H7 (cell line): ENCODE measurements at regions not wholly inside any gene's neighbourhood (a gene's known extent, or its start where the extent isn't known, plus 50 kb on each side); places are given as distances from the start of the nearest gene placed in this dataset.
A peak's percentile ranks its signal among the peaks of the same experiment; 100 is the strongest.
"Not testable (repeated sequence)": the region's sequence is repeated elsewhere in the genome, so short reads cannot be mapped to it uniquely, and the experiment has no call there.

ENCODE experiments used
- DNase-seq: peaks from one replicate; pipeline ENCODE4 v3.0.0; 2012
- H3K27me3 ChIP-seq: 2 replicates; pipeline ENCODE4 v1.6.0; 2011; ENCODE audit warnings: mild to moderate bottlenecking, low read length; ENCODE audit not compliant: control insufficient read depth, insufficient read depth
- H3K36me3 ChIP-seq: replicated peaks from 2 replicates; pipeline ENCODE4 v1.5.1; 2011; ENCODE audit warnings: low read length; ENCODE audit not compliant: control insufficient read depth, insufficient read depth
- H3K4me3 ChIP-seq: 2 replicates; pipeline ENCODE4 v1.5.1; 2011; ENCODE audit warnings: low read depth, mild to moderate bottlenecking, control low read depth, low read length, moderate library complexity; ENCODE audit not compliant: insufficient read depth

GRCh38 chr4:123631786-123632692 lies 235.4 kb downstream of the SPRY1 start:
- Histone ChIP-seq H3K36me3 (no peaks in the 10 kb centered on the region), H3K27me3 (no peaks in the 10 kb centered on the region), H3K4me3 (no peak overlapping the region)
- DNase-seq, result no peak

GRCh38 chr4:123632693-123633030 lies 236.1 kb downstream of the SPRY1 start:
- no peak for DNase-seq
- Histone ChIP-seq H3K4me3 (no peak overlapping the region), H3K27me3 (no peaks in the 10 kb centered on the region), H3K36me3 (no peaks in the 10 kb centered on the region)

DNA sequence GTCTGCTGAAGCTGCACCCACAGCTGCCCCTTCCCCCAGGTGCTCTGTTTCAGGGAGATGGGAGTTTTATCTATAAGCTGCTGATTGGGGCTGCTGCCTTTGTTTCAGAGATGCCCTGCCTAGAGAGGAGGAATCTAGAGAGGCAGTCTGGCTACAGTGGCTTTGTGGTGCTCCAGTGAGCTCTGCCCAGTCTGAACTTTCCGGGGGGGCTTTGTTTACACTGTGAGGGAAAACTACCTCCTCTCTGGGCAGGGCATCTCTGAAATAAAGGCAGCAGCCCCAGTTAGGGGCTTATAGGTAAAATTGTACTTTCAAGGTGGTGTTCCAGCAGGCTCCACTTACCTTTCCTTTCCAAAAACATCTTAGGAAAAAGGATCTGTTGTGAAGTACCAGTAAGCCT lies 242.2 kb downstream of the SPRY1 start:
- DNase-seq, result no peak

DNA sequence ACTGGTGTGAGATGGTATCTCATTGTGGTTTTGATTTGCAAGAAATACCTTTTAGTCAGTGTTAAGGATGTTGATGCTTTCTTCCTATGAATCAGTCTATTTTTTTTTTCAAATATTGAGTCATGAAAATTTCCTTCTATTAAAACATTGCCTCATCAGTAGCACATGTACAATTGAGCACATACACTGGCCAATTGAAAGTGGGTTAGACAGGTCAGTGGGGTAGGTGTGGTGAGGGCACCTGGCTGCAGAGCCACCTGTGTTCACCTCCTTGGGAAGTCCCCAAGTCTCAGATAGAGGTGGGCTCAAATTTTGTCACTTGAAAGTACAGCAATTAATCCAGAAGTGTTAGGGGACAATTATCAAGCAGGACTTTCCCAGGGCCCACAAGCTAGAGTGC lies 243.7 kb downstream of the SPRY1 start:
- Histone ChIP-seq H3K4me3 (no peak overlapping the region), H3K36me3 (no peaks in the 10 kb centered on the region), H3K27me3 (no peaks in the 10 kb centered on the region)
- DNase-seq, result no peak

More for the DNA sequence above, 242.2 kb downstream of the SPRY1 start:
- Histone ChIP-seq H3K27me3 (no peaks in the 10 kb centered on the region), H3K4me3 (no peak overlapping the region), H3K36me3 (no peaks in the 10 kb centered on the region)

DNA sequence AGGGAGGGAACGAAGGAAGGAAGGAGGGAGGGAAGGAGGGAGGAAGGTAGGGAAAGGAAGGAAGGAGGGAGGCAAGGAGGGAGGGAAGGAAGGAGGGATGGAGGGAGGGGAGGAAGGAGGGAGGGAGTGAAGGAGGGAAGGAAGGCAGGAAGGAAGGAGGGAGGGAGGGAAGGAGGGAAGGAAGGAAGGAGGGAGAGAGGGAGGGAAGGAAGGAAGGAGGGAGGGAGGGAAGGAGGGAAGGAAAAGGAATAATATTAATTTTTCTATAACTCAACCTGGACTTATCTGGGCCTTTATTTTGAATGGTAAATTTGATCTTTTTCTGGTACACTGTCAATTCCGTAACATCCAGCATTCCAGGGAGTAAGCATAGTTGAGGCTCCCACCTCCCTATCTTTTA lies 244.2 kb downstream of the SPRY1 start:
- no peaks in the 10 kb centered on the region for H3K27me3 ChIP-seq
- no peak for DNase-seq
- H3K4me3 ChIP-seq, result no peak overlapping the region
- no peaks in the 10 kb centered on the region for H3K36me3 ChIP-seq

- Histone ChIP-seq H3K27me3 (no peaks in the 10 kb centered on the region), H3K4me3 (no peak overlapping the region), H3K36me3 (no peaks in the 10 kb centered on the region)
- DNase-seq, result no peak
Measured at GRCh38 chr4:123643691-123644090, 247.1 kb downstream of the SPRY1 start.

DNA sequence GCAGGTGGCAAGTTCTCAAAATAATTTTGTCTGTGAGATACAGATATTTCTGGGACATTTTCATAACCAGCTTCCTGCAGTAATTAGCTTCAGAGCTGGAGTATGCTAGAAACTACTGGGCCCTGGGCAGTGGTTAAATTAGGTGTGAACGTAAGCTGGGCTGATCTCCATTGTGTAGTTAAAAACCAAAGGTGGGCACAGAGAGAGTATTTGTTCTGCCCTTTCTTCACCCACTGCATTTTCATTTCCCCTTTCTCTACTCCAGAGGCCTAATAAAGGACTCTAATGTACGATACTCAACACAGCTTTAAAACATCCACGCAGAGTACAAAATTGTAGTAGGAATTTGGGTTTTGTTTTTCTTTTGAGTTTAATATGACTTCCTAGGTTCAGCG lies 252.7 kb downstream of the SPRY1 start:
- H3K36me3 ChIP-seq, result no peaks in the 10 kb centered on the region
- H3K4me3 ChIP-seq, result no peak overlapping the region

GRCh38 chr4:123649645-123650391 lies 253.2 kb downstream of the SPRY1 start:
- DNase-seq, result peak; percentile 4
- Histone ChIP-seq H3K27me3 (no peaks in the 10 kb centered on the region), H3K4me3 (no peak overlapping the region), H3K36me3 (no peaks in the 10 kb centered on the region)

More for the DNA sequence above, 252.7 kb downstream of the SPRY1 start:
- DNase-seq, result no peak
- H3K27me3 ChIP-seq, result no peaks in the 10 kb centered on the region

- DNase-seq, result no peak
- Histone ChIP-seq H3K36me3 (no peaks in the 10 kb centered on the region), H3K4me3 (no peak overlapping the region)
Measured at GRCh38 chr4:123651066-123651465, 254.5 kb downstream of the SPRY1 start.

DNA sequence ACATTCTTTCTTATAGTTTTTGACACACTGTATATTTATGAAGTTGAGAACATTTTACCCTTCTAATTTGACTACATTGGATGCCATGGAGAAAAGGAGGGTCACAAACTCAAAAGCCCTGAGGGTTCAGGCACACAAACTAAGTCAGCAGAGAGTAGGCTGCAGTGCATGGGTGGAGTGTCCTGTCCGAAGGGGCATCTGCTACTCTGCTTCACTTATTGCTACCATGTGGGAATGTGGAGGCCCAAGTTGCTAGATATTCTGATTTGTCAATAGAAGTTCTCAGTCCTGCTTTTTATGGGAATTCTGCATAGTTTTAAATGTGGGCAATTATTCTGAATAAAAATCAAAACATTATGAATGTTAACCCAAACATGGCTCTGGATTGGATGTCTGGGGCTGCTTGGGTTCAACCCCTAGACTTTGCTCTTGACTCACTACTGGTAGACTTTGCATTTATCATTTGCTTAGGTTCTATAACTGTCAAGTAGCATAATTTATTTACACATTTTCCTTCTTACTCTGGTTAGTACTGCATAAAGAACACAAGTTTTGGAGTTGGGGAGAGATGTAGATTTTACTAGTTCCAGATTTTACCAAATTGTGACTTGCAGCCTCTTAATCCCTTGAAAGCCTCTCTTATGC lies 255.1 kb downstream of the SPRY1 start:
- no peak for DNase-seq
- Histone ChIP-seq H3K27me3 (no peaks in the 10 kb centered on the region), H3K36me3 (no peaks in the 10 kb centered on the region), H3K4me3 (no peak overlapping the region)

More at GRCh38 chr4:123651066-123651465, 254.5 kb downstream of the SPRY1 start:
- no peaks in the 10 kb centered on the region for H3K27me3 ChIP-seq

DNA sequence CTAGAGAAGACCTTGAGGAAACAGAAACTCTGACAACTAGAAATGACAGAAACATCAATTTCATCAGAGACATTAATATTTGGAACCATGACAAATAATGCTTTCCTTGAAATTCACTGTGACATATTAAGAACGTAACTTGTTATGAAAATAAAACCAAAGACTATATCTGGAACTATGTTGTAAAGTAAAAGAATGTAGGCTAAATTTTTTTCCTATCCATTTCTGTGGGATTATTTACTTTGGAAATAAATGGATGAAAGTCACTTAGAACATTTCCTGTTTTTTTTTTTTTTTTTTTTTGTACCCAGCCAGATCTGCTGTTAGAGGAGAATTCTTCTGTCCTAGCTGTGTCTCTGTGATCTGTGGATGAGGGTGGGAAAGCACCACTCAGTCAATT lies 255.9 kb downstream of the SPRY1 start:
- H3K4me3 ChIP-seq, result no peak overlapping the region
- no peak for DNase-seq
- no peaks in the 10 kb centered on the region for H3K36me3 ChIP-seq
- no peaks in the 10 kb centered on the region for H3K27me3 ChIP-seq

GRCh38 chr4:123653236-123653635 lies 256.6 kb downstream of the SPRY1 start:
- H3K4me3 ChIP-seq, result no peak overlapping the region
- no peaks in the 10 kb centered on the region for H3K36me3 ChIP-seq
- H3K27me3 ChIP-seq, result no peaks in the 10 kb centered on the region
- DNase-seq, result no peak

DNA sequence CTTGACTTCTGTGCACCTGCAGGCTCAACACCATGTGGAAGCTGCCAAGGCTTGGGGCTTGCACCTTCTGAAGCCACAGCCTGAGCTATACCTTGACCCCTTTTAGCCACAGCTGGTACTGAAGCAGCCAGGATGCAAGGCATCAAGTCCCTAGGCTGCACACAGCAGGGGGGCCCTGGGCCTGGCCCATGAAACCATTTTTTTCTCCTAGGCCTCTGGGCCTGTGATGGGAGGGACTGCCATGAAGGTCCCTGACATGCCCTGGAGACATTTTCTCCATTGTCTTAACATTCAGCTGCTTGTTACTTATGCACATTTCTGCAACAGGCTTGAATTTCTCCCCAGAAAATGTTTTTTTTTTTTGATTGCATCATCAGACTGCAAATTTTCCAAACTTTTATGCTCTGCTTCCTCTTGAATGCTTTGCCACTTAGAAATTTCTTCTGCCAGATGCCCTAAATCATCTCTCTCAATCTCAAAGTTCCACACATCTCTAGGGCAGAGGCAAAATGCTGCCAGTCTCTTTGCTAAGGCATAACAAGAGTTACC lies 260.2 kb downstream of the SPRY1 start:
- not testable (repeated sequence) for H3K4me3 ChIP-seq, H3K27me3 ChIP-seq, H3K36me3 ChIP-seq, DNase-seq

DNA sequence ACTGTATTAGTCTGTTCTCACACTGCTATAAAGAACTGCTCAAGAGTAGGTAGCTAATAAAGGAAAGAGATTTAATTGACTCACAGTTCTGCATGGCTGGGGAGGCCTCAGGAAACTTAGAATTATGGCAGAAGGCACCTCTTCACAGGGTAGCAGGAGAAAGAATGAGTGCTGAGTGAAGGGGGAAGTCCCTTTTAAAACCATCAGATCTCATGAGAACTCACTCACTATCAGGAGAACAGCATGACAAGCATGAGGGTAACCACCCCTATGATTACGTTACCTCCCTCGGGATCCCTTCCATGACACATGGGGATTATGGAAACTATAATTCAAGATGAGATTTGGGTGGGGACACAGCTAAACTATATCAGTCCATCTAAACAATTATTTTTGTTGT lies 261.0 kb downstream of the SPRY1 start:
- H3K36me3 ChIP-seq, H3K4me3 ChIP-seq, DNase-seq, H3K27me3 ChIP-seq: not testable (repeated sequence)
